AG09309 (cell line): ENCODE measurements at regions not wholly inside any gene's neighbourhood (a gene's known extent, or its start where the extent isn't known, plus 50 kb on each side); places are given as distances from the start of the nearest gene placed in this dataset.
"Not testable (repeated sequence)": the region's sequence is repeated elsewhere in the genome, so short reads cannot be mapped to it uniquely, and the experiment has no call there.

Experiments used
- DNase-seq: peaks from one replicate; pipeline ENCODE4 v3.0.0-alpha.2; 2010; ENCODE audit warnings: low read depth
- H3K4me3 ChIP-seq: 2 replicates; pipeline ENCODE4 v1.5.1; 2011; ENCODE audit warnings: mild to moderate bottlenecking, low read depth, low read length, moderate library complexity; ENCODE audit not compliant: control insufficient read depth
- CTCF ChIP-seq: IDR thresholded peaks from 2 replicates; pipeline ENCODE4 v1.5.1; 2011; ENCODE audit warnings: mild to moderate bottlenecking, low read depth, low read length, inconsistent platforms; ENCODE audit not compliant: insufficient read depth, control insufficient read depth; ENCODE audit errors: missing control alignments

- H3K4me3 ChIP-seq = no peak overlapping the region
- no peak for DNase-seq
- no peak for TF ChIP-seq CTCF
Observed at GRCh38 chr5:163874431-163874830, 369.0 kb downstream of the MAT2B start.

DNA sequence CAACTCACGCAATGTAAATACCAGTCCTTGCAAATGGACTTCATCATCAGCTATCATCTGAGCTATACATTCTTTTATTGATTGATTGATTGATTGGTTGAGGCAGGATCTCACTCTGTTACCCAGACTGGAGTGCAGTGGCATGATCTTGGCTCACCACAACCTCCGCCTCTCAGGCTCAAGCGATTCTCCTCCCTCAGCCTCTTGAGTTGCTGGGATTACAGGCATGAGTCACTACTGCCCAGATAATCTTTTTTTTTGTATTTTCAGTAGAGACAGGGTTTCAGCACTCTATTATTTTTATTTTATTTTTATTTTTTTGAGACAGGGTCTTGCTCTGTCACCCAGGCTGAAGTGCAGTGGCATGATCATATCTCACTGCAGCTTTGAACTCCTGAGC, 369.5 kb downstream of the MAT2B start:
- not testable (repeated sequence) for DNase-seq

DNA sequence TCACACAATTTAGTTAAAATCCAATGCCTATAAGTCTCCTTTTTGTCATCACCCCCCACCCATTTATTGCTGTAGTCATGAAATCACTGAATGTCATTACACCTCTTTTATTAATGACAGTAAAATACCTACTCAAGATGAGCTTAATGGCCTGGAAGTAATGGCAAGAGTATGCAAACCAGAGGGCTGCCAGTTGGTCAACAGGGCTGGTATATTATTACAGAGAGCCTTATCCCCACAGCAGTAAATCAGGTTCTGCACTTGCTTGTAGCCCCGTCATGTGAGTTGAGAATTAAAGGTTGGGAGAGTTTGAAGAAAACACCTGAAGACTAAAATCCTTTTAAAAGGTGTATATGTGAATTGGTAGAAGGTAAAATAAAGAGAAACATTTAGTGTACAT, 372.4 kb downstream of the MAT2B start:
- H3K4me3 ChIP-seq = no peak overlapping the region
- no peak for DNase-seq
- no peak for TF ChIP-seq CTCF

More for the DNA sequence above, 369.5 kb downstream of the MAT2B start:
- H3K4me3 ChIP-seq = not testable (repeated sequence)

GRCh38 chr5:163878490-163878889, 373.1 kb downstream of the MAT2B start:
- TF ChIP-seq CTCF = no peak
- no peak overlapping the region for H3K4me3 ChIP-seq
- no peak for DNase-seq

- H3K4me3 ChIP-seq = no peak overlapping the region
- DNase-seq = peak; percentile 66
- no peak for TF ChIP-seq CTCF
Observed at GRCh38 chr5:163880302-163880701, 374.9 kb downstream of the MAT2B start.

DNA sequence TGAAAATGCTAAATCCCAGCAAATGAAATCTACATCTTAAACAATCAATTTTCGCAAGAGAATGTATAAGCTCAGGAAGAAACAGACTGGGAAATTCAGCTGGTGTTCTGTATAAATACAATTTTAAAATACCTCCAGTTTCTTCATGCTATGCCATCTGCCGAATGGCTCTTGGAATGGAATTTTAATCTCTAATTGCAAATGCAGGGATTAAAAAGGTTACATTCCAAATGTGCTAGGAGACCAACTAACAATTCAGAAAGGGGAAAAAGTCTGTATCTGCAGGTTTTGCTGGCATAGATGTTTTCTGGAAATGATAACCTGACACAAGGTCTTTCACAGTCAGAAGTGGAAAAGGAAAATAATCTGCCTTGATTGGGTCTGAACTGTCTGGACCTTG, 379.7 kb downstream of the MAT2B start:
- DNase-seq = no peak
- TF ChIP-seq CTCF = no peak
- no peak overlapping the region for H3K4me3 ChIP-seq

GRCh38 chr5:163887854-163888253, 382.4 kb downstream of the MAT2B start:
- no peak overlapping the region for H3K4me3 ChIP-seq
- TF ChIP-seq CTCF = no peak
- no peak for DNase-seq

DNA sequence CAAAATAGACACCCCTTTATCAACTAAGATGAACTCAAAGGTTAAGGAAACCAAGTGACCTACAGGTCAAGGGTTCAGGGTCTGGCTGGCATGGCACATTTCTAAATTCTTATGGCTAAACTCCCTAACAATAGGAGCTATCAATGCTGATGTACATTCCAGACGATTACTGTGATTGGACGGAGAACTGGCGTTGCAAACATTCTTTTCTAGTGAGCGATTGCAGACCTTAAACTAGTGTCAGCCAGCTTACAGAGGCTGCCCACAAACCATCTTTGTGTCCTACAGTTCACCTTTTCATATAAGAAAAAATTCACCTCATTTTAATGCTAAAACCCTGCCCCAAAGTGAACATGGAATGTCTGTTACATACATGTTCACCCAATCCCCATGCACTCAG, 382.9 kb downstream of the MAT2B start:
- TF ChIP-seq CTCF = no peak
- H3K4me3 ChIP-seq = no peak overlapping the region
- DNase-seq = no peak
